SK-N-MC (cell line): ENCODE measurements at regions not wholly inside any gene's neighbourhood (a gene's known extent, or its start where the extent isn't known, plus 50 kb on each side); places are given as distances from the start of the nearest gene placed in this dataset.

Experiments used
- DNase-seq: peaks from one replicate; pipeline ENCODE4 v3.0.0-alpha.2; 2011; ENCODE audit warnings: low read depth, low spot score
- H3K27ac ChIP-seq: fragments of 200-600 bp; sonication (generic); 2 replicates; pipeline ENCODE4 v1.5.1; 2016; ENCODE audit warnings: mixed run types
- H3K36me3 ChIP-seq: fragments of 200-600 bp; sonication (generic); 2 replicates; pipeline ENCODE4 v1.6.1; 2017; ENCODE audit warnings: antibody characterized with exemption, low read length, mixed read lengths; ENCODE audit not compliant: insufficient read depth
- H3K4me3 ChIP-seq: fragments of 200-600 bp; sonication (generic); 2 replicates; pipeline ENCODE4 v1.5.1; 2016
- H3K9ac ChIP-seq: fragments of 200-600 bp; sonication (generic); 2 replicates; pipeline ENCODE4 v1.8.0; 2017; ENCODE audit warnings: mixed run types, mixed read lengths; ENCODE audit not compliant: insufficient read length
- H3K9me3 ChIP-seq: fragments of 200-600 bp; sonication (generic); 2 replicates; pipeline ENCODE4 v1.6.1; 2017; ENCODE audit warnings: low read depth, mild to moderate bottlenecking, antibody characterized with exemption, low read length, moderate library complexity, mixed read lengths
- EZH2 ChIP-seq: fragments of 200-600 bp; sonication (generic); IDR thresholded peaks from one replicate; pipeline ENCODE4 v1.6.1; 2017; ENCODE audit warnings: antibody characterized with exemption
- FOXP2 ChIP-seq: optimal IDR thresholded peaks from 2 replicates; pipeline ENCODE3; 2011; ENCODE audit warnings: mild to moderate bottlenecking, moderate library complexity; ENCODE audit not compliant: insufficient read depth; ENCODE audit errors: extremely low read length, control extremely low read depth
- POLR2AphosphoS5 ChIP-seq: IDR thresholded peaks from 2 replicates; pipeline ENCODE4 v1.6.1; 2012; ENCODE audit warnings: mild to moderate bottlenecking, low read depth, low read length, borderline replicate concordance

- Histone ChIP-seq H3K9me3 (no peaks in the 10 kb centered on the region), H3K9ac (no peak overlapping the region), H3K4me3 (no peak overlapping the region), H3K36me3 (no peaks in the 10 kb centered on the region), H3K27ac (no peak overlapping the region)
- no peak for TF ChIP-seq POLR2AphosphoS5
- TF ChIP-seq FOXP2 = no peak
- no peak for TF ChIP-seq EZH2
- DNase-seq = no peak
Observed at GRCh38 chrX:10781847-10782530, 161.6 kb upstream of the MID1 start.

GRCh38 chrX:10783451-10783995 lies 163.1 kb upstream of the MID1 start:
- no peak for DNase-seq
- Histone ChIP-seq H3K9me3 (no peaks in the 10 kb centered on the region), H3K9ac (no peak overlapping the region), H3K4me3 (no peak overlapping the region), H3K36me3 (no peaks in the 10 kb centered on the region), H3K27ac (no peak overlapping the region)
- TF ChIP-seq EZH2 (no peak), POLR2AphosphoS5 (no peak), FOXP2 (no peak)

- no peaks in the 10 kb centered on the region for H3K9me3 ChIP-seq
- DNase-seq = no peak
- H3K36me3 ChIP-seq = no peaks in the 10 kb centered on the region
- H3K4me3 ChIP-seq = no peak overlapping the region
- no peak overlapping the region for H3K27ac ChIP-seq
- no peak overlapping the region for H3K9ac ChIP-seq
- TF ChIP-seq POLR2AphosphoS5 = no peak
- no peak for TF ChIP-seq FOXP2
- TF ChIP-seq EZH2 = no peak
Observed at GRCh38 chrX:10787264-10787663, 166.9 kb upstream of the MID1 start.

- Histone ChIP-seq H3K9ac (no peak overlapping the region), H3K27ac (no peak overlapping the region), H3K9me3 (no peaks in the 10 kb centered on the region), H3K4me3 (no peak overlapping the region), H3K36me3 (no peaks in the 10 kb centered on the region)
- no peak for DNase-seq
- no peak for TF ChIP-seq FOXP2
- TF ChIP-seq POLR2AphosphoS5 = no peak
- TF ChIP-seq EZH2 = no peak
Observed at GRCh38 chrX:10794203-10794630, 173.8 kb upstream of the MID1 start.

- no peak overlapping the region for H3K27ac ChIP-seq
- no peak overlapping the region for H3K9ac ChIP-seq
- DNase-seq = no peak
- no peaks in the 10 kb centered on the region for H3K36me3 ChIP-seq
- H3K4me3 ChIP-seq = no peak overlapping the region
- no peaks in the 10 kb centered on the region for H3K9me3 ChIP-seq
- no peak for TF ChIP-seq EZH2
Observed at GRCh38 chrX:10795721-10796120, 175.3 kb upstream of the MID1 start.

GRCh38 chrX:10797466-10797865 lies 177.1 kb upstream of the MID1 start:
- no peak for DNase-seq
- Histone ChIP-seq H3K4me3 (no peak overlapping the region), H3K27ac (no peak overlapping the region), H3K9ac (no peak overlapping the region), H3K9me3 (no peaks in the 10 kb centered on the region), H3K36me3 (no peaks in the 10 kb centered on the region)
- TF ChIP-seq POLR2AphosphoS5 (no peak), FOXP2 (no peak), EZH2 (no peak)

- Histone ChIP-seq H3K27ac (no peak overlapping the region), H3K4me3 (no peak overlapping the region), H3K36me3 (no peaks in the 10 kb centered on the region), H3K9ac (no peak overlapping the region), H3K9me3 (no peaks in the 10 kb centered on the region)
- DNase-seq = no peak
- TF ChIP-seq EZH2 (no peak), FOXP2 (no peak), POLR2AphosphoS5 (no peak)
Observed at GRCh38 chrX:10798041-10798440, 177.7 kb upstream of the MID1 start.

- Histone ChIP-seq H3K36me3 (no peaks in the 10 kb centered on the region), H3K9ac (no peak overlapping the region), H3K27ac (no peak overlapping the region), H3K4me3 (no peak overlapping the region), H3K9me3 (no peaks in the 10 kb centered on the region)
- TF ChIP-seq EZH2 (no peak), FOXP2 (no peak), POLR2AphosphoS5 (no peak)
- DNase-seq = no peak
Observed at GRCh38 chrX:10800796-10801195, 180.4 kb upstream of the MID1 start.

GRCh38 chrX:10811111-10811510 lies 190.7 kb upstream of the MID1 start:
- no peaks in the 10 kb centered on the region for H3K36me3 ChIP-seq
- DNase-seq = no peak
- no peaks in the 10 kb centered on the region for H3K9me3 ChIP-seq
- TF ChIP-seq EZH2 (no peak), FOXP2 (no peak), POLR2AphosphoS5 (no peak)
- no peak overlapping the region for H3K9ac ChIP-seq
- H3K27ac ChIP-seq = no peak overlapping the region
- H3K4me3 ChIP-seq = no peak overlapping the region
